Activated CD4-positive, alpha-beta T cell treated with anti-CD3 and anti-CD28 coated beads, Interleukin-2, Interleukin-6, amounts not matched to agents 100 ng/mL and 50 ng/mL, durations not matched to agents 16 hours and 8 hours (primary cell): ENCODE measurements at regions not wholly inside any gene's neighbourhood (a gene's known extent, or its start where the extent isn't known, plus 50 kb on each side); places are given as distances from the start of the nearest gene placed in this dataset.
"Not testable (repeated sequence)": the region's sequence is repeated elsewhere in the genome, so short reads cannot be mapped to it uniquely, and the experiment has no call there.

ENCODE experiments used
- DNase-seq: peaks from one replicate; pipeline ENCODE4 v3.0.0-alpha.2; 2020

DNA sequence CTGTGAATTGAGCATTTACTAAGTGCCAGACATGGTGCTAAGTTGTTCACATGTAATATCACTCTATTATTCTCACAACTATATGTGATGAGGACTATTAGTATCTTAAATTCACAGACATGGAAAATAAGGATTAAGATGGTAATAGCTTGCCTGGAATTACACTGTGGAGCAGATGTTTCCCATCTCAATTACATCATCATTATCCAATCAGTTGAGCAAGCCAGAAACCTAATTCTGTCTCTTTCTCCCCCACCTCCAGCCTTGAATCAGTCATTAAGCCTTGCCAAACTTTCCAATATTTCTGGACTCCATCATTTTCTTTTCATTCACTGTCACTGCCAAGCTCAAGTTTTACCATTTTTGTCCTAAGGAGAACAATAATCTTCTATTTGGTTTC lies 287.8 kb upstream of the KITLG start:
- no peak for DNase-seq

DNA sequence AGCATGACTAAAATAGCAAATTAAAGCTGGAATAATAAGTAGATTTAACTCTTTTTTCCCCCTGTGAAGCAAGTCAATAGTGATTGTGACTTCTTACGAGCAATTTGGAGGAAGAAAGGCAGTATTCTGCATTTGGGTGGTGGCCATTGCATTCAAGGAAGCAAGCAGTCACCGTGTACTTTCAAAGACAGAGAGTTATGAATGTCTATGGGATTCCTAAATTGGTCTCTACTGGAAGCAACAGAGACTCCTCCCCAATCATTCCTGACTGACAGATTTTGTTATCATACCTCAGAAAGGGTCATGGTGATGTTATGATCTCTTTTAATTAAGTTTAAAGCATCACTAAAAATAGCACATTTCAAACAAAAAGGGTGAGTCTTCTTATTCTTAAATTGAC lies 287.2 kb upstream of the KITLG start:
- no peak for DNase-seq

GRCh38 chr12:88866881-88867280 lies 286.6 kb upstream of the KITLG start:
- no peak for DNase-seq

DNA sequence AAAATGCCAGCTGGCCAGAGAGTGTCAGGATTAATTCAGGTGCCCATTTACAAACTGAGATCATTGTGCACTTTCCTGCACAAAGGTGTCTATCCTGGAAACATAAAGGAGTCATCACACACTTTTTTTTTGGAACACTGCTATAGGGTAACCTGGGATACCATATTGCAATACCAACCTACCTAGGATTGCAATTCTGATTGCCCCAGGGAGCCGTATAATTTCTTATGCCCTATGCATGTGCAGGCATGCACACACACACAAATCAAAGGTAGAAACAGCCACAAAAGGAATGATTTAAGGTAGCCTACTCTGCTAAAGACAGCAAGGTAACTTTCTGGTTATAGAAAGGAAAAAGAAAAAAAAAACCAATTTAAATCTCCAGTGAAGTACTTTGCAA lies 285.3 kb upstream of the KITLG start:
- DNase-seq = no peak

DNA sequence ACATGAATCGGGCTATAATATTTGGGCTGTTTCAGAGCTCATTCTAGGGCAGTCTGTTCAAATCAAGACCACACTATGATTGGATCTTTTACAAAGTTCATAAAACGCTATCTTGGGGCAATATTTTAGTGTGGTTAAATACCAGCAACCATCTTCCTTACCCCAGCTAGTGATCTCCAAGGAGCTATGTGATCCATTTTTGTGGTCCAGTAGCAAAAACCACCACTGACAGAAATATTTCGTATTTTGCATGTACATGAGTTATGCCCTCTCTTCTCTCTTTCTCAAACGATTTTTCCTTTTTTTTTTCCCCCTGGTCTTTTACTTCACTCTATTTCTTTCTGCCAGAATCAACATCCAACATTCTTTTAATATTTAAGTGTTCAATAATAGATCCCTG lies 280.6 kb upstream of the KITLG start:
- no peak for DNase-seq

GRCh38 chr12:88856201-88856600 lies 275.9 kb upstream of the KITLG start:
- no peak for DNase-seq

DNA sequence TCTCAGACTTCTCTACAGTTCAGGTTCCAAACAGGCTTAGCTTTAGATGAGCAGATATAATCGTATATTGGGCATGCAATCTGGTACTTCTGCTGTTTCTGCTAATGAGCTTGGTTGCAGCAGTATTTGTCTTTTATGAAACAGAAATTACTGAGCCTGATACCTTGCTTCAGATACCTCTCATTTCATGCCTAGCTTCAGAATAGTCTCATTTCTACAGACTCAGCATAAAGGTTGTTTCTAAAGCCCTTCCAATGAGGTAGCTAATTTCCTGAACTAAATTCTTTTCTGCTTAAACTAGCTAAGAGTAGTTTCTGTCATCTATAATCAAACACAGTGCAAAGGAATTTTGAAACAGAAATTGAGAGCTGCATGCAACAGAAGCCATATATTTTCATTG lies 275.0 kb upstream of the KITLG start:
- no peak for DNase-seq

DNA sequence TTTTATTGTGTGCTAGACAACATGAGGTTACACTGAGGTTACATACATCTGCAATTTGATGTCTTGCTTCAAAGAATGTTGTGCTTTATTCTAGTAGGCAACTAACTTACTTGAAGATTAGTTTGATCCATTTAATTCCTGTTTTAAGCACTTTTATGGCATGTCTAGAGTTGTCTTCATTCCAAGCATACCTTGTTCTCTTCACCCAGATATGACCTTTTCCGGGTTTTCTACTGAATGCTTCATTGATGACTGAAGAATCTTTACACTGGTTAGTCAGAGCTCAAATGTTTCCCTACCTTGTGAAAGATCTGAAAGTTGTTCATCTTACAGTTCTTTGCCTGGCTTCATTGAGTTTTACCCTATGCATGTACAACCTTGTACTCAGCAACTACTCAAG lies 274.0 kb upstream of the KITLG start:
- no peak for DNase-seq

DNA sequence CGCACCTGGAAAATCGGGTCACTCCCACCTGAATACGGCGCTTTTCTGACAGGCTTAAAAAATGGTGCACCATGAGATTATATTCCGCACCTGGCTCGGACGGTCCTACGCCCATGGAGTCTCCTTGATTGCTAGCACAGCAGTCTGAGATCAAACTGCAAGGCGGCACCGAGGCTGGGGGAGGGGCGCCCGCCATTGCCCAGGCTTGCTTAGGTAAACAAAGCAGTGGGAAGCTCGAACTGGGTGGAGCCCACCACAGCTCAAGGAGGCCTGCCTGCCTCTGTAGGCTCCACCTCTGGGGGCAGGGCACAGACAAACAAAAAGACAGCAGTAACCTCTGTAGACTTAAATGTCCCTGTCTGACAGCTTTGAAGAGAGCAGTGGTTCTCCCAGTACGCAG lies 267.0 kb upstream of the KITLG start:
- DNase-seq = not testable (repeated sequence)

GRCh38 chr12:88844426-88844825 lies 264.2 kb upstream of the KITLG start:
- no peak for DNase-seq

- DNase-seq = no peak
These were observed 262.0 kb upstream of the KITLG start for GRCh38 chr12:88842314-88842713.

- no peak for DNase-seq
These were observed 259.2 kb upstream of the KITLG start for GRCh38 chr12:88839486-88839885.

DNA sequence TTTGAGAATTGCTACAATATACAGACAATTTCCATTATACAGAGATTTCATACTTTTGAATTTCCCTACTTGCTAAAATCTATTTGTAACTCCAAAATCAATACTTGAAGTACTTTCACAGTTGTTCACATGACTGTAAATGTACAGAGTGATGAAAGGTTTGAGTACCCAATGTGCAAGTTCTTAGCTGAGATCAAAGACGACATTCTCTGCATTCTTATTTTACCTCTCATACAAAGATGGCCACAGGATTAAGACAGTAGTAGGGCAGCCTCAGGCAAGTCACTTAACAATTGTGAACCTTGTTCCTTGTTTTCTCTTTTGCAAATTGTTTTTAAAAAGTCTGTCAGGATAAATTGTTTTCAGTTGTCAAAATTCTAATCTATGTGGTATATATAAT lies 255.9 kb upstream of the KITLG start:
- no peak for DNase-seq

DNA sequence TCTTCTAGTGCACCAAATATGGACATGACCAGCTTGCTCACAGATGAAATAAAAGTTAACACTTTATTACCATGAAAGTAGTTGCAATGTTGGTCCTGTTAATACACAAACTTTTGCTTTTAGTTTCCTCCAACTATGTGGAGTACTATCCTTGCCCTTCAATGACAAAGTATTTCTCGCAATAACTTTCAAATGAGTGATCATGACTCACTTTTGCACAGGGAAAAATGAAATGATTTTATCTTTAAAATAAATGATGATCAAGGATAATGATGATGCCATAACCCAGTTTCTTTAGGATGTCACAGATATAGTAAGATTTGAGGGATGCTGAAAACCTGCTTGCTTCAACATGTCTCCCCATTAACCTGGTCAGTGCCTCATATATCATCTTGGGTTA lies 254.0 kb upstream of the KITLG start:
- DNase-seq = no peak

DNA sequence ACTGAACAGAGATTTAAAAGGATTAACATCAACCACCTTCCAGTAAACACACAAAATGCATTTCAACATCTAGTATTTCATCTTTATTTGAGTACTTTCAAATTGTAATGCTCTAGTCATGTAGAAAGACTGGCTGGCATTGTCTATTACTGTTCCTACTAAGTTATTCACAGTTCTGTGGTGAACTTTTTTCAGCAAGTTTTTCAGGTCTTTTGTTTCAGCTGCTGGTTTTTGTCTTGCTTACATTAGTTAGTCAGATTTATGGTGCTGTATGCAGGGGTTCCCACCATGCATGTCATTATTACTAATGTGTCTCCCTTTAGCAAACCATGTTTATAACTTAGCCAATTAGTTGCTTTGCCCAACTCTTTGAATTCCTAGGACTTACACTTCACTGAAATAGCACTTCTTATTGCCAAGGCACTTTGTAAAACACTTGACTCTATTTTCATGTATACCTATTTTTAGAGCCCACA lies 253.4 kb upstream of the KITLG start:
- DNase-seq = no peak

DNA sequence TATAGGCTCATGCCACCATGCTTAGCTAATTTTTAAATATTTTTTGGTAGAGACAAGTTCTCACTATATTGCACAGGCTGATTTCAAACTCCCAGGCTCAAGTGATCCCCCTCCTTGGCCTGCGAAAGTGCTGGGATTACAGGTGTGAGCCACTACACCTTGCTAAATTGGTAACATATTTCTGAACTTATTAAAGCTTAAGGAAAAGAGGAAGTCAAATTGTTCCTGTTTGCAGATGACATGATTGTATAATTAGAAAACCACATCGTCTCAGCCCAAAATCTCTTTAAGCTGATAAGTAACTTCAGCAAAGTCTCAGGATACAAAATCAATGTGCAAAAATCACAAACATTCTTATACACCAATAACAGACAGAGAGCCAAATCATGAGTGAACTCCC lies 248.3 kb upstream of the KITLG start:
- DNase-seq = not testable (repeated sequence)

- DNase-seq = no peak
These were observed 239.7 kb upstream of the KITLG start for GRCh38 chr12:88820012-88820411.

DNA sequence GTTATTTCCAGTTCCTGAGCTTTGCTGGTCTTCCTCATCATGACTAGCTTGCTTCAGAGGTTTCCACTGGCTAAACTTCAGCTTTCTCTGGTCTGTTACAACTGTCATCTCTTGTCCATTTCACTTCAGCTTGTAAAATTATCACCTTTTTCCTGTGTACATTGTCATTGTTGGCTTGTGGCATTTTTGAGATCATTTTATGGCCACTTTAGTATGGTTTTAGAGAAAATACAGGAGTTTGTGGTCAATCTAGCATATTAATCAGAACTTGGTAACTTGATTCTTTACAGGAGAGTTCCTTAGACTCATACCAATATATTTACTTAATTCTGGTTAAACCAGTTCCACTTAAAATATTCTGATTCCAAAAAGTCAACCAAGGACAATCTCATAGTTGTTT lies 235.9 kb upstream of the KITLG start:
- DNase-seq = no peak

DNA sequence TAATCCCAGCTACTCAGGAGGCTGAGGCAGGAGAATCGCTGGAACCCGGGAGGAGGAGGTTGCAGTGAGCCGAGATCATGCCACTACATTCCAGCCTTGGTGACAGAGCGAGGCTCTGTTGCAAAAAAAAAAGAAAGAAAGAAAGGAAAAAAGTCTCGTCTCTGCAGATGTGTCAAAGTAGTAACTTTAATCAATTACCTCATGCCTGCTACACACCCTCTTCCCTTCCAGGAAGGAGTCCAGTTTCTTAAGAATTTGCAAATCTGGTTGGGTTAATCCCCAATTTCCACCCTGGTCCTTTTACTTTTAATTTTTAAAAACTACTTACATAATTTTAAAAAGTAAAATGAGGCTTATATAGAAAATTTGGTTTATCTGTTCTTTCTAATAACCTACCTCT lies 234.5 kb upstream of the KITLG start:
- DNase-seq = no peak

DNA sequence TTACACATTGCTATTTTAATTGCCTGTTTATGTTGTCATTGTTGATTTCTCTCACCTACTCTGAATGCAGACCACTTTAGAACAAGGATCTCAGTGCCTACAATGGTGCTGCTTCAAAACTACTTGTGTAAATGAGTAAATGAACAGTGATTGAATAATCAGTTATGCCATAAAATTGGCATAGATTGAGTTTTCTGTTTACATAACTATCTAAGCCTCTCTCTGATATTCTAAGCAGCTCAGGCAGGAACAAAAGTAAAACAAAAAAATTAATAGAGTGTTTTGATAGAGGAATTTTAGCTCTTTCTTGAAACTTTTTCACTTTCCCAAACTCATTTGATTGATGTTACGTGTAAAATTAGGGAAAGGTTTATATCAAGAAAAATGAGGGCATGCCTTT lies 232.3 kb upstream of the KITLG start:
- no peak for DNase-seq

GRCh38 chr12:88810806-88811205 lies 230.5 kb upstream of the KITLG start:
- DNase-seq = no peak

- not testable (repeated sequence) for DNase-seq
These were observed 229.6 kb upstream of the KITLG start for GRCh38 chr12:88809841-88810240.

GRCh38 chr12:88805692-88806091 lies 225.4 kb upstream of the KITLG start:
- DNase-seq = no peak

DNA sequence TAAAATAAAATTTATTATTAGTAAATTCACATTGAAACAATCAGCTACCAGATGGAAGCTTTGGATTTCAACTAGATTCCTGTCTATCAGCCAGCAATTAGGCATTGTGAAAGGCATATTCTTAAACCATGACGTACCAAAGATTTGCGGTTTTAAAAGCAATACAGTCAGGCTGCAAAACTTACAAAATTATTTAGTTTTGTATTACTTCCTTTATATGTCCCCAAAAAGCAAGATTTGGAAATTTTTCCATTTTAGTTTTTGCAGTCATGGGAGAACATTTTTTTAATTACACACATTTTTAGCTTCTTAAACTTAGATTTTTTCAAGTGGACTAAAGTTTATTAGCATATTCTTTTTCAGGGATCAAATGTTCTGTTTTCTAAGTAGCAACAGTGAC lies 225.0 kb upstream of the KITLG start:
- no peak for DNase-seq

DNA sequence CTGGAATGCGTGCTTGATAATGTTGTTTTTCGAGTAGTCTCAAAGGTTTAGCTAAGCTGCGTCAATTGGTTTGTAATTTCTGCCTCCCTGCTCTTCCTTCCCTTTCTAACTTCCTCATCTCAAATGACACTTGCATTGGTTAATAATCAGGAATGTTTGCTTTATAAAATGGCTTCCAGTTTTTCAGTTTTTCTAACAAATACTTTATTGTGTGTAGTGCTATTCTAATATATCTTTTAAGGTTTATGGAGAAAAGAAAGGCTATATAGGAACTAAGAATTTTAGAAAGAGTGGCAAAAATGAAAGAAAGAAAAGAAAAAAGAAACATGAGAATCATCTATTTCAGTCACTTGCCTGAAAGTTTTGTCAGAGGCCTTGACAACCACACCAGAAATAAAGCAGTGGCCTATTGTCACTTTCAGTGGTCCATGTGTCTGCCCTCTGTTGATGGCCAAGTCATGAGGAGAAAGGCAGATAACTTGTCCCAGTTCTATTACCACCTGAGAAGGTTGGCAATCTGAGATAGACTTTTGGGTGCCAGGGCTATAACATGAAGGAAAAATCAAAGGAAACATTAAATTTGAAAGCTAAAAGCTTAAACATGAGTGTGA lies 221.9 kb upstream of the KITLG start:
- DNase-seq = no peak
